HepG2 (cell line): ENCODE measurements at regions not wholly inside any gene's neighbourhood (a gene's known extent, or its start where the extent isn't known, plus 50 kb on each side); places are given as distances from the start of the nearest gene placed in this dataset.

Experiments
- ATAC-seq: fragments of 200-7000 bp; cut with Tn5 transposase; 3 replicates; pipeline ENCODE4 v1.9.1; 2020; ENCODE audit warnings: mild to moderate bottlenecking, moderate library complexity
- BruUV-seq: library from RNA; stranded (reverse); fragments of 400-500 nt; replicated peaks from 2 replicates; lab custom pipeline; 2021; lab: Mats Ljungman, UMichigan
- CTCF ChIA-PET: fragments of 300-600 bp; formaldehyde crosslinking; extraction: SDS; loops from one replicate; lab custom pipeline; 2021; ENCODE audit warnings: low total read pairs, inconsistent platforms, low intra/inter-chr PET ratio; lab: Yijun Ruan, JAX
- POLR2A ChIA-PET: fragments of 350-600 bp; sonication (Branson Sonifier 250); formaldehyde crosslinking; loops from one replicate; lab custom pipeline; 2020; ENCODE audit warnings: antibody characterized with exemption, inconsistent platforms; lab: Yijun Ruan, JAX
- DNase-seq: peaks from one replicate; pipeline ENCODE4 v3.0.0-alpha.2; 2015; ENCODE audit warnings: low spot score
- FAIRE-seq: peaks from 3 replicates; lab custom pipeline; 2011; peaks lifted over from hg19 to GRCh38; lab: Jason Lieb, UNC
- H2AFZ ChIP-seq: one replicate; pipeline ENCODE4 v1.6.1; 2011; ENCODE audit warnings: low read length, inconsistent platforms
- H3K27ac ChIP-seq: fragments of 300-600 bp; 3 replicates; pipeline ENCODE4 v1.8.0; 2011; ENCODE audit warnings: mixed run types, mild to moderate bottlenecking, mixed read lengths, low read length, inconsistent platforms; ENCODE audit not compliant: insufficient read depth; ENCODE audit errors: extremely low read length
- H3K27me3 ChIP-seq, 2 experiments: fragments of 200-600 bp in 1 of 2; 2 replicates in 1 of 2; 3 replicates in 1 of 2; pipeline versions ENCODE4 v1.6.0 to v1.8.0; 2011; ENCODE audit warnings: low read length in 2 of 2, mild to moderate bottlenecking in 2 of 2, moderate library complexity in 2 of 2, inconsistent platforms in 1 of 2; ENCODE audit not compliant: insufficient read depth in 2 of 2, control insufficient read depth in 1 of 2
- H3K36me3 ChIP-seq, 2 experiments: fragments of 200-600 bp in 1 of 2; replicated peaks in 1 of 2; 2 replicates in 1 of 2; 3 replicates in 1 of 2; pipeline versions ENCODE4 v1.5.1 to v1.8.0; 2011; ENCODE audit warnings: low read length in 2 of 2, inconsistent platforms in 1 of 2; ENCODE audit not compliant: insufficient read depth in 2 of 2, control insufficient read depth in 1 of 2
- H3K4me1 ChIP-seq: 2 replicates; pipeline ENCODE4 v1.5.1; 2012; ENCODE audit warnings: low read length, inconsistent platforms; ENCODE audit not compliant: insufficient read depth
- H3K4me2 ChIP-seq: 2 replicates; pipeline ENCODE4 v1.6.0; 2011; ENCODE audit warnings: low read depth, low read length, inconsistent platforms
- H3K4me3 ChIP-seq, 3 experiments: fragments of 200-600 bp in 1 of 3; sonication (generic), shearing (Covaris generic) in 1 of 3; replicated peaks in 1 of 3; 2 replicates each; pipeline ENCODE4 v1.5.1; 2011 to 2016; ENCODE audit warnings: low read length in 3 of 3, inconsistent platforms in 2 of 3, low read depth in 2 of 3, mild to moderate bottlenecking in 2 of 3, control low read depth in 1 of 3, mixed read lengths in 1 of 3; ENCODE audit not compliant: insufficient read depth in 1 of 3
- H3K79me2 ChIP-seq: one replicate; pipeline ENCODE4 v1.6.1; 2011; ENCODE audit warnings: low read length, inconsistent platforms; ENCODE audit not compliant: insufficient read depth
- H3K9ac ChIP-seq: 2 replicates; pipeline ENCODE4 v1.6.0; 2011; ENCODE audit warnings: mild to moderate bottlenecking, low read depth, low read length, inconsistent platforms; ENCODE audit not compliant: insufficient read depth
- H3K9me3 ChIP-seq: 2 replicates; pipeline ENCODE4 v1.5.1; 2012; ENCODE audit warnings: mild to moderate bottlenecking, low read length
- H4K20me1 ChIP-seq: 2 replicates; pipeline ENCODE4 v1.6.0; 2011; ENCODE audit warnings: inconsistent platforms, mild to moderate bottlenecking, low read length, moderate library complexity; ENCODE audit not compliant: insufficient read depth
- ATRX ChIP-seq: sonication (generic); formaldehyde crosslinking; IDR thresholded peaks from 2 replicates; pipeline ENCODE4 v1.4.0; 2020; ENCODE audit warnings: missing genetic modification reagents, borderline replicate concordance
- CBX1 ChIP-seq: IDR thresholded peaks from one replicate; pipeline ENCODE4 v1.6.1; 2016; ENCODE audit warnings: antibody characterized with exemption, low read depth
- EEA1 ChIP-seq: sonication (generic); formaldehyde crosslinking; IDR thresholded peaks from 2 replicates; pipeline ENCODE4 v1.5.1; 2020; ENCODE audit warnings: mild to moderate bottlenecking, missing genetic modification reagents, borderline replicate concordance
- MZF1 ChIP-seq: sonication (generic); formaldehyde crosslinking; IDR thresholded peaks from 2 replicates; pipeline ENCODE4 v1.8.1; 2023; ENCODE audit warnings: mild to moderate bottlenecking, missing genetic modification reagents, borderline replicate concordance
- NONO ChIP-seq, 2 experiments: fragments of 450-650 bp in 1 of 2; sonication (generic) in 1 of 2; formaldehyde crosslinking in 1 of 2; IDR thresholded peaks in 1 of 2; conservative IDR thresholded peaks in 1 of 2; 2 replicates each; pipeline versions ENCODE4 v1.6.1 to v1.8.0; 2017 to 2022; ENCODE audit warnings: mild to moderate bottlenecking in 1 of 2, missing genetic modification reagents in 1 of 2, moderate library complexity in 1 of 2
- PCBP1 ChIP-seq: fragments of 200-400 bp; formaldehyde crosslinking; IDR thresholded peaks from 2 replicates; pipeline ENCODE4 v1.6.1; 2017; ENCODE audit warnings: mild to moderate bottlenecking, low read depth, low read length, borderline replicate concordance
- PCBP2 ChIP-seq: fragments of 200-400 bp; formaldehyde crosslinking; optimal IDR thresholded peaks from 2 replicates; pipeline ENCODE3; 2018; ENCODE audit warnings: low read length, low read depth; ENCODE audit not compliant: poor library complexity, severe bottlenecking
- POLR2AphosphoS2 ChIP-seq: IDR thresholded peaks from 2 replicates; pipeline ENCODE4 v1.6.1; 2011; ENCODE audit warnings: low read depth, low read length, improper control_type of control experiment
- SP1 ChIP-seq, 2 experiments: fragments of 450-650 bp in 1 of 2; sonication (generic) in 1 of 2; formaldehyde crosslinking in 1 of 2; IDR thresholded peaks; 2 replicates each; pipeline versions ENCODE4 v1.4.0 to v1.6.1; 2016 to 2020; ENCODE audit warnings: missing genetic modification reagents in 1 of 2
- ZFP82 ChIP-seq: sonication (generic); formaldehyde crosslinking; IDR thresholded peaks from 2 replicates; pipeline ENCODE4 v1.5.1; 2020; ENCODE audit warnings: mild to moderate bottlenecking, missing genetic modification reagents, borderline replicate concordance
- ZFP90 ChIP-seq: sonication (generic); formaldehyde crosslinking; IDR thresholded peaks from 2 replicates; pipeline ENCODE4 v1.8.0; 2022; ENCODE audit warnings: missing genetic modification reagents, mild to moderate bottlenecking, inconsistent platforms, borderline replicate concordance
- ZNF331 ChIP-seq: sonication (generic); formaldehyde crosslinking; IDR thresholded peaks from 2 replicates; pipeline ENCODE4 v1.4.0; 2020; ENCODE audit warnings: missing genetic modification reagents
- ZNF674 ChIP-seq: sonication (generic); formaldehyde crosslinking; IDR thresholded peaks from 2 replicates; pipeline ENCODE4 v1.5.0; 2020; ENCODE audit warnings: low read depth, mild to moderate bottlenecking, missing genetic modification reagents
- WGBS: methylation state at CpG from one replicate; pipeline ENCODE4 v1.1.6; 2017; ENCODE audit warnings: low lambda C conversion rate; 5-methylcytosine and 5-hydroxymethylcytosine counted together
- in situ Hi-C: cut with HindIII; loops from 2 replicates; pipeline ENCODE4 v1.10.0; 2017; ENCODE audit warnings: low pct_unique_long_range_greater_than_20kb; ENCODE audit not compliant: extremely low pct_ligation_motif_present
- intact Hi-C: fragments of 100-400 bp; cut with micrococcal nuclease; formaldehyde crosslinking; loops from one replicate; pipeline ENCODE4 v1.10.0; 2022; ENCODE audit not compliant: unreplicated experiment
- TF ChIP-seq, protein P1 (sequence below): sonication (generic); formaldehyde crosslinking; IDR thresholded peaks from 2 replicates; pipeline ENCODE4 v1.5.0; 2020; ENCODE audit warnings: mild to moderate bottlenecking, missing genetic modification reagents, borderline replicate concordance
- TF ChIP-seq, protein P2 (sequence below): sonication (generic); formaldehyde crosslinking; IDR thresholded peaks from 2 replicates; pipeline ENCODE4 v1.5.1; 2020; ENCODE audit warnings: mild to moderate bottlenecking, missing genetic modification reagents, moderate library complexity
- TF ChIP-seq, protein P3 (sequence below): sonication (generic); formaldehyde crosslinking; IDR thresholded peaks from 2 replicates; pipeline ENCODE4 v1.8.1; 2023; ENCODE audit warnings: mild to moderate bottlenecking, missing genetic modification reagents

DNA sequence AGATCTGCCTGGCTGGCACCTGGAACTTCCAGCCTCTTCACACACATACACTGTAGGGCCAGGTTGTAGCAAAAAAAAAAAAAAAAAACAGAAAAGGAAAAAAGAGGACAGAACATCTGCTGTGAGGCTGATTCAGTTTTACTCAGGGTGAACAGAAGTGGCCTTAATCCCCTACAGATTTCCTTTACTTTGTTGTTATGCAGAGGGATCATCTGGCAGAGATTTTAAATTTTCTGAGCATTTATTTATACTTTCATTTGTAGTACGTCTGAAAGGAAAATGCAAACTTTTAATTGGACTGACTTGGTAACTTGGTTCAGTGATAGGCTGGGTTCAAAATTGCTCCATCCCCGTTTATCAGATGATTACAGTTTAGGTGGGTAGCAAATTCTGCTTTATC is 50.8 kb upstream of the PRICKLE1 start:
- TF ChIP-seq PCBP2 (no peak), ZFP90 (CRISPR knock-in tag) (no peak), ZFP82 (no peak), EEA1 (CRISPR knock-in tag) (no peak)
- ATAC-seq, result no peak
- no peaks in the 10 kb centered on the region for H3K36me3 ChIP-seq
- no peaks in the 10 kb centered on the region for H3K79me2 ChIP-seq
- DNase-seq, result no peak
- intact Hi-C loops, result no loop called here
- ChIA-PET POLR2A (no interaction called here), CTCF (no interaction called here)
- H2AFZ ChIP-seq, result no peak overlapping the region
- H4K20me1 ChIP-seq, result no peaks in the 10 kb centered on the region
- H3K9me3 ChIP-seq, result no peaks in the 10 kb centered on the region
- FAIRE-seq, result no peak
- H3K4me2 ChIP-seq, result no peak overlapping the region
- H3K9ac ChIP-seq, result no peak overlapping the region
- H3K4me1 ChIP-seq, result no peaks in the 10 kb centered on the region
- no peak overlapping the region for H3K4me3 ChIP-seq
- BruUV-seq, result no TSS peak
- in situ Hi-C loops, result no loop called here
- no peak overlapping the region for H3K27ac ChIP-seq
- H3K27me3 ChIP-seq, result no peaks in the 10 kb centered on the region; a peak in 1 of 5 replicates
- 3% methylated on average over 2 of the region's 2 CpGs for WGBS

DNA sequence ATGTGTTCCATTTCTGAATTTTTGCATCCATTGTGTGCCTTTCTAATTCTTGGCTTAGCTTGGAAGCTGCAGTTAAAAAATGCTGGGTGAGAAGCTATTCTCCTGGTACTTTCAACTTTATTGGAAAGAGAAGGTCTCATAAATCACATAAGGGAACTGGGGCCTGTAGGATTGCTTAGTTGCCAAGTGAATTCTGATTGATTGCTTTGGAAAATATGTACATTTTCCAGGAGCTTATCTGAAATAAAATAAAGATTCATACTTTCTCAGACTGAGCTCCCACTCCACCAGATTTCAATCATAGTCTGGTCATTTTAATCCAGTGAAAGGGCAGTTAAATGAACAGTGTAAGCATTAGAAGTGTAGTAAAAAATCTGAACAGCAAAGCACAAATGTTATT is 50.0 kb upstream of the PRICKLE1 start:
- intact Hi-C loops, result no loop called here
- H3K36me3 ChIP-seq, result no peaks in the 10 kb centered on the region
- in situ Hi-C loops, result no loop called here
- ChIA-PET CTCF (no interaction called here), POLR2A (no interaction called here)
- no peaks in the 10 kb centered on the region for H3K9me3 ChIP-seq
- H3K4me1 ChIP-seq, result no peaks in the 10 kb centered on the region
- no peak overlapping the region for H3K9ac ChIP-seq
- no peak for ATAC-seq
- no peaks in the 10 kb centered on the region; a peak in 1 of 5 replicates for H3K27me3 ChIP-seq
- no TSS peak for BruUV-seq
- no peaks in the 10 kb centered on the region for H3K79me2 ChIP-seq
- no peak overlapping the region for H2AFZ ChIP-seq
- no peak for FAIRE-seq
- no peak overlapping the region for H3K27ac ChIP-seq
- no peak overlapping the region for H3K4me3 ChIP-seq
- no peak for DNase-seq
- no peak overlapping the region for H3K4me2 ChIP-seq
- no peaks in the 10 kb centered on the region for H4K20me1 ChIP-seq
- TF ChIP-seq CBX1, result no peak
- no peak for TF ChIP-seq ZNF331 (CRISPR knock-in tag)
- TF ChIP-seq, protein P1, sequence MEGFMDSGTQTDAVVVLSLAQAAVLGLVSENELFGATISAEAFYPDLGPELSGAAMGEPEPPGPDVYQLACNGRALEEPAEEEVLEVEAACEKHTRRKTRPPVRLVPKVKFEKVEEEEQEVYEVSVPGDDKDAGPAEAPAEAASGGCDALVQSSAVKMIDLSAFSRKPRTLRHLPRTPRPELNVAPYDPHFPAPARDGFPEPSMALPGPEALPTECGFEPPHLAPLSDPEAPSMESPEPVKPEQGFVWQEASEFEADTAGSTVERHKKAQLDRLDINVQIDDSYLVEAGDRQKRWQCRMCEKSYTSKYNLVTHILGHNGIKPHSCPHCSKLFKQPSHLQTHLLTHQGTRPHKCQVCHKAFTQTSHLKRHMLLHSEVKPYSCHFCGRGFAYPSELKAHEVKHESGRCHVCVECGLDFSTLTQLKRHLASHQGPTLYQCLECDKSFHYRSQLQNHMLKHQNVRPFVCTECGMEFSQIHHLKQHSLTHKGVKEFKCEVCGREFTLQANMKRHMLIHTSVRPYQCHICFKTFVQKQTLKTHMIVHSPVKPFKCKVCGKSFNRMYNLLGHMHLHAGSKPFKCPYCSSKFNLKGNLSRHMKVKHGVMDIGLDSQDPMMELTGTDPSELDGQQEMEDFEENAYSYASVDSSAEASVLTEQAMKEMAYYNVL (CRISPR knock-in tag), result no peak
- TF ChIP-seq, protein P2, sequence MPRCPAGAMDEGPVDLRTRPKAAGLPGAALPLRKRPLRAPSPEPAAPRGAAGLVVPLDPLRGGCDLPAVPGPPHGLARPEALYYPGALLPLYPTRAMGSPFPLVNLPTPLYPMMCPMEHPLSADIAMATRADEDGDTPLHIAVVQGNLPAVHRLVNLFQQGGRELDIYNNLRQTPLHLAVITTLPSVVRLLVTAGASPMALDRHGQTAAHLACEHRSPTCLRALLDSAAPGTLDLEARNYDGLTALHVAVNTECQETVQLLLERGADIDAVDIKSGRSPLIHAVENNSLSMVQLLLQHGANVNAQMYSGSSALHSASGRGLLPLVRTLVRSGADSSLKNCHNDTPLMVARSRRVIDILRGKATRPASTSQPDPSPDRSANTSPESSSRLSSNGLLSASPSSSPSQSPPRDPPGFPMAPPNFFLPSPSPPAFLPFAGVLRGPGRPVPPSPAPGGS (CRISPR knock-in tag), result no peak
- TF ChIP-seq, protein P3, sequence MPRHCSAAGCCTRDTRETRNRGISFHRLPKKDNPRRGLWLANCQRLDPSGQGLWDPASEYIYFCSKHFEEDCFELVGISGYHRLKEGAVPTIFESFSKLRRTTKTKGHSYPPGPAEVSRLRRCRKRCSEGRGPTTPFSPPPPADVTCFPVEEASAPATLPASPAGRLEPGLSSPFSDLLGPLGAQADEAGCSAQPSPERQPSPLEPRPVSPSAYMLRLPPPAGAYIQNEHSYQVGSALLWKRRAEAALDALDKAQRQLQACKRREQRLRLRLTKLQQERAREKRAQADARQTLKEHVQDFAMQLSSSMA (CRISPR knock-in tag), result no peak
- TF ChIP-seq ZNF674 (CRISPR knock-in tag), result no peak
- TF ChIP-seq MZF1 (CRISPR knock-in tag), result no peak
- no peak for TF ChIP-seq NONO (IDR thresholded peaks at IDR 0.05)
- TF ChIP-seq NONO (CRISPR knock-in tag; conservative IDR thresholded peaks at IDR 0.05), result no peak
- TF ChIP-seq ATRX (CRISPR knock-in tag), result no peak
- no peak for TF ChIP-seq PCBP1
- no peak for TF ChIP-seq SP1 (IDR thresholded peaks at IDR 0.05)
- TF ChIP-seq SP1 (CRISPR knock-in tag; IDR thresholded peaks at IDR 0.05), result no peak
- TF ChIP-seq POLR2AphosphoS2, result no peak
